ENCODE measurements at regions not wholly inside any gene's neighbourhood (a gene's known extent, or its start where the extent isn't known, plus 50 kb on each side); places are given as distances from the start of the nearest gene placed in this dataset.
"Not testable (repeated sequence)": the region's sequence is repeated elsewhere in the genome, so short reads cannot be mapped to it uniquely, and the experiment has no call there.

GRCh38 chr17:26734775-26735174, 559.1 kb upstream of the WSB1 start:
- H3K79me2 ChIP-seq (ENCODE audit: control insufficient read depth, insufficient read depth, low read length); BruUV-seq (replicated peaks); H2AFZ ChIP-seq (ENCODE audit: low read depth, low read length); H3K27ac ChIP-seq (ENCODE audit: extremely low read depth, low read depth, low read length); H3K9ac ChIP-seq (ENCODE audit: insufficient read depth in 1 of 2, low read depth in 2 of 2, low read length in 2 of 2); ATAC-seq; CTCF ChIA-PET (ENCODE audit: low intra/inter-chr PET ratio); DNase-seq (ENCODE audit: extremely low read depth in 1 of 4, low spot score in 3 of 4); H3K9me3 ChIP-seq (replicated peaks; ENCODE audit: control insufficient read depth, insufficient read depth, low read depth, low read length); POLR2A ChIA-PET; H4K20me1 ChIP-seq (replicated peaks; ENCODE audit: control insufficient read depth, insufficient read depth, low read length); H3K36me3 ChIP-seq (ENCODE audit: control insufficient read depth, insufficient read depth, low read length); H3K4me3 ChIP-seq; intact Hi-C loops (cut with micrococcal nuclease); H3K4me2 ChIP-seq (ENCODE audit: insufficient read depth, low read length); H3K9me1 ChIP-seq (ENCODE audit: control insufficient read depth, insufficient read depth, low read length); in situ Hi-C loops (cut with MboI); H3K27me3 ChIP-seq (ENCODE audit: control insufficient read depth in 2 of 2, insufficient read depth in 2 of 2, low read length in 2 of 2); H3K4me1 ChIP-seq (replicated peaks in 1 of 2; ENCODE audit: control insufficient read depth in 2 of 2, insufficient read depth in 2 of 2, low read length in 2 of 2); FAIRE-seq; TF ChIP-seq ATF3 (CRISPR knock-in tag; conservative IDR thresholded peaks at IDR 0.05); CEBPG (CRISPR knock-in tag; IDR thresholded peaks at IDR 0.05): not testable (repeated sequence)
- WGBS (ENCODE audit: insufficient coverage, low coverage, missing lambda C conversion rate) = 5% methylated on average over 1 of the region's 2 CpGs
- TF ChIP-seq ATF3 (IDR thresholded peaks at IDR 0.05) (peak; percentile 59; the same call in 1 of the 2 replicates), TRIM24 (IDR thresholded peaks at IDR 0.05) (peak; percentile 83 to 94; a peak in 2 of 4 replicates), CEBPG (tag; conservative IDR thresholded peaks at IDR 0.05 in 1 of 2, IDR thresholded peaks at IDR 0.05 in 1 of 2) (peak; percentile 53 to 77), CEBPB (tag; IDR thresholded peaks at IDR 0.05) (peak; percentile 71)

DNA sequence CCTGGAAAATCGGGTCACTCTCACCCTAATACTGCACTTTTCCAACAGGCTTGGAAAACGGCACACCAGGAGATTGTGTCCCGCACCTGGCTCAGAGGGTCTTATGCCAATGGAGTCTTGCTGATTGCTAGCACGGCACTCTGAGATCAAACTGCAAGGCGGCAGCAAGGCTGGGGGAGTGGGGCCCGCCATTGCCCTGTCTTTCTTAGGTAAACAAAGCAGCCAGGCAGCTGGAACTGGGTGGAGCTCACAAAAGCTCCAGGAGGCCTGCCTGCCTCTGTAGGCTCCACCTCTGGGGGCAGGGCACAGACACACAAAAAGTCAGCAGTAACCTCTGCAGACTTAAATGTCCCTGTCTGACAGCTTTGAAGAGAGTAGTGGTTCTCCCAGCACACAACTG, 557.9 kb upstream of the WSB1 start:
- H3K4me3 ChIP-seq; H4K20me1 ChIP-seq (replicated peaks; ENCODE audit: control insufficient read depth, insufficient read depth, low read length); in situ Hi-C loops (cut with MboI); H3K27ac ChIP-seq (ENCODE audit: extremely low read depth, low read depth, low read length); H2AFZ ChIP-seq (ENCODE audit: low read depth, low read length); CTCF ChIA-PET (ENCODE audit: low intra/inter-chr PET ratio); H3K79me2 ChIP-seq (ENCODE audit: control insufficient read depth, insufficient read depth, low read length); H3K9me1 ChIP-seq (ENCODE audit: control insufficient read depth, insufficient read depth, low read length); intact Hi-C loops (cut with micrococcal nuclease); H3K4me1 ChIP-seq (replicated peaks in 1 of 2; ENCODE audit: control insufficient read depth in 2 of 2, insufficient read depth in 2 of 2, low read length in 2 of 2); BruUV-seq (replicated peaks); H3K36me3 ChIP-seq (ENCODE audit: control insufficient read depth, insufficient read depth, low read length); DNase-seq (ENCODE audit: extremely low read depth in 1 of 4, low spot score in 3 of 4); H3K9me3 ChIP-seq (replicated peaks; ENCODE audit: control insufficient read depth, insufficient read depth, low read depth, low read length); POLR2A ChIA-PET; H3K9ac ChIP-seq (ENCODE audit: insufficient read depth in 1 of 2, low read depth in 2 of 2, low read length in 2 of 2); FAIRE-seq; H3K27me3 ChIP-seq (ENCODE audit: control insufficient read depth in 2 of 2, insufficient read depth in 2 of 2, low read length in 2 of 2); ATAC-seq; H3K4me2 ChIP-seq (ENCODE audit: insufficient read depth, low read length): not testable (repeated sequence)
- WGBS (ENCODE audit: insufficient coverage, low coverage, missing lambda C conversion rate) = 0% methylated on average over 3 of the region's 6 CpGs
